ENCODE measurements at regions not wholly inside any gene's neighbourhood (a gene's known extent, or its start where the extent isn't known, plus 50 kb on each side); places are given as distances from the start of the nearest gene placed in this dataset.

GRCh38 chrX:67317725-67318124, 226.1 kb upstream of the AR start:
- intact Hi-C loops (cut with DNase I; ENCODE audit: low total_unique reads): no loop called here
- no peak for DNase-seq
- Histone ChIP-seq H3K4me3 (no peak overlapping the region), H3K4me1 (no peaks in the 10 kb centered on the region), H3K9me3 (no peaks in the 10 kb centered on the region), H3K36me3 (no peaks in the 10 kb centered on the region), H3K27me3 (no peaks in the 10 kb centered on the region), H3K27ac (no peak overlapping the region)
- TF ChIP-seq CTCF (IDR thresholded peaks at IDR 0.05): no peak

GRCh38 chrX:67328476-67328875, 215.3 kb upstream of the AR start:
- no peaks in the 10 kb centered on the region for H3K36me3 ChIP-seq
- H3K4me3 ChIP-seq: no peak overlapping the region
- H3K4me1 ChIP-seq: no peaks in the 10 kb centered on the region
- TF ChIP-seq CTCF (IDR thresholded peaks at IDR 0.05): no peak
- no peaks in the 10 kb centered on the region for H3K27me3 ChIP-seq
- intact Hi-C loops (cut with DNase I; ENCODE audit: low total_unique reads): no loop called here
- DNase-seq: no peak
- H3K27ac ChIP-seq: no peak overlapping the region
- H3K9me3 ChIP-seq: no peaks in the 10 kb centered on the region

GRCh38 chrX:67334323-67334722, 209.5 kb upstream of the AR start:
- intact Hi-C loops (cut with DNase I; ENCODE audit: low total_unique reads): no loop called here
- Histone ChIP-seq H3K36me3 (no peaks in the 10 kb centered on the region), H3K27me3 (no peaks in the 10 kb centered on the region), H3K4me1 (no peaks in the 10 kb centered on the region), H3K27ac (no peak overlapping the region), H3K9me3 (no peaks in the 10 kb centered on the region), H3K4me3 (no peak overlapping the region)
- TF ChIP-seq CTCF (IDR thresholded peaks at IDR 0.05): no peak
- DNase-seq: no peak

GRCh38 chrX:67338262-67338661, 205.6 kb upstream of the AR start:
- Histone ChIP-seq H3K36me3 (no peaks in the 10 kb centered on the region), H3K4me1 (no peaks in the 10 kb centered on the region), H3K27ac (no peak overlapping the region), H3K4me3 (no peak overlapping the region), H3K9me3 (no peaks in the 10 kb centered on the region), H3K27me3 (no peaks in the 10 kb centered on the region)
- intact Hi-C loops (cut with DNase I; ENCODE audit: low total_unique reads): no loop called here
- no peak for DNase-seq
- no peak for TF ChIP-seq CTCF (IDR thresholded peaks at IDR 0.05)

- Histone ChIP-seq H3K9me3 (no peaks in the 10 kb centered on the region), H3K4me1 (no peaks in the 10 kb centered on the region), H3K27ac (no peak overlapping the region), H3K27me3 (no peaks in the 10 kb centered on the region), H3K36me3 (no peaks in the 10 kb centered on the region), H3K4me3 (no peak overlapping the region)
- intact Hi-C loops (cut with DNase I; ENCODE audit: low total_unique reads): no loop called here
- TF ChIP-seq CTCF (IDR thresholded peaks at IDR 0.05): no peak
- no peak for DNase-seq
These were observed 201.7 kb upstream of the AR start for GRCh38 chrX:67342138-67342537.

GRCh38 chrX:67346225-67346624, 197.6 kb upstream of the AR start:
- intact Hi-C loops (cut with DNase I; ENCODE audit: low total_unique reads): no loop called here
- Histone ChIP-seq H3K9me3 (no peaks in the 10 kb centered on the region), H3K4me3 (no peak overlapping the region), H3K4me1 (no peaks in the 10 kb centered on the region), H3K36me3 (no peaks in the 10 kb centered on the region), H3K27ac (no peak overlapping the region), H3K27me3 (no peaks in the 10 kb centered on the region)
- no peak for DNase-seq
- TF ChIP-seq CTCF (IDR thresholded peaks at IDR 0.05): no peak

Measured in tibial artery (tissue), 4 donors.